ENCODE measurements at regions not wholly inside any gene's neighbourhood (a gene's known extent, or its start where the extent isn't known, plus 50 kb on each side); places are given as distances from the start of the nearest gene placed in this dataset.

- Histone ChIP-seq H3K27ac (ENCODE audit: low read depth in 1 of 2, low read length in 1 of 2) (peak overlapping the region; percentile 25 to 78), H3K36me3 (ENCODE audit: control insufficient read depth in 2 of 2, insufficient read depth in 2 of 2, low read length in 1 of 2) (peaks cover 0 to 11% of the 10 kb centered on the region in 2 donors), H3K4me1 (ENCODE audit: control insufficient read depth in 2 of 2, insufficient read depth in 2 of 2, low read length in 2 of 2) (peaks cover 12 to 77% of the 10 kb centered on the region in 2 donors), H3K4me3 (ENCODE audit: low read length in 2 of 2) (peak overlapping the region; percentile 31 to 42), H3K27me3 (ENCODE audit: control insufficient read depth in 2 of 2, insufficient read depth in 1 of 2, low read length in 1 of 2) (no peaks in the 10 kb centered on the region), H3K9me3 (ENCODE audit: control insufficient read depth in 2 of 2, insufficient read depth in 1 of 2, low read length in 1 of 2) (no peaks in the 10 kb centered on the region)
- DNase-seq (ENCODE audit: low read depth in 6 of 9, low spot score in 9 of 9), result no peak
- WGBS, result 75% methylated on average over 2 of the region's 2 CpGs
These were observed 112.1 kb downstream of the DAD1 start for GRCh38 chr14:22476887-22477286.

GRCh38 chr14:22476005-22476751 lies 112.8 kb downstream of the DAD1 start:
- peak overlapping the region; percentile 31 to 78 for H3K27ac ChIP-seq (ENCODE audit: low read depth in 1 of 2, low read length in 1 of 2)
- H3K9me3 ChIP-seq (ENCODE audit: control insufficient read depth in 2 of 2, insufficient read depth in 1 of 2, low read length in 1 of 2), result no peaks in the 10 kb centered on the region
- peaks cover 12 to 79% of the 10 kb centered on the region in 2 donors for H3K4me1 ChIP-seq (ENCODE audit: control insufficient read depth in 2 of 2, insufficient read depth in 2 of 2, low read length in 2 of 2)
- peak overlapping the region; percentile 33 to 42 for H3K4me3 ChIP-seq (ENCODE audit: low read length in 2 of 2)
- WGBS, result 74% methylated on average over 5 of the region's 5 CpGs
- no peak for DNase-seq (ENCODE audit: low read depth in 6 of 9, low spot score in 9 of 9)
- H3K36me3 ChIP-seq (ENCODE audit: control insufficient read depth in 2 of 2, insufficient read depth in 2 of 2, low read length in 1 of 2), result peaks cover 0 to 11% of the 10 kb centered on the region in 2 donors
- H3K27me3 ChIP-seq (ENCODE audit: control insufficient read depth in 2 of 2, insufficient read depth in 1 of 2, low read length in 1 of 2), result no peaks in the 10 kb centered on the region

- no peaks in the 10 kb centered on the region for H3K9me3 ChIP-seq (ENCODE audit: control insufficient read depth in 2 of 2, insufficient read depth in 1 of 2, low read length in 1 of 2)
- WGBS, result 20% methylated on average over 6 of the region's 6 CpGs
- peaks cover 10 to 83% of the 10 kb centered on the region in 2 donors for H3K4me1 ChIP-seq (ENCODE audit: control insufficient read depth in 2 of 2, insufficient read depth in 2 of 2, low read length in 2 of 2)
- H3K36me3 ChIP-seq (ENCODE audit: control insufficient read depth in 2 of 2, insufficient read depth in 2 of 2, low read length in 1 of 2), result peaks cover 0 to 11% of the 10 kb centered on the region in 2 donors
- H3K27ac ChIP-seq (ENCODE audit: low read depth in 1 of 2, low read length in 1 of 2), result peak overlapping the region in 1 of 2 donors; percentile 78
- no peak for DNase-seq (ENCODE audit: low read depth in 6 of 9, low spot score in 9 of 9)
- peak overlapping the region; percentile 33 to 42 for H3K4me3 ChIP-seq (ENCODE audit: low read length in 2 of 2)
- H3K27me3 ChIP-seq (ENCODE audit: control insufficient read depth in 2 of 2, insufficient read depth in 1 of 2, low read length in 1 of 2), result no peaks in the 10 kb centered on the region
These were observed 113.6 kb downstream of the DAD1 start for GRCh38 chr14:22475381-22475780.

- DNase-seq (ENCODE audit: low read depth in 6 of 9, low spot score in 9 of 9), result no peak
- H3K9me3 ChIP-seq (ENCODE audit: control insufficient read depth in 2 of 2, insufficient read depth in 1 of 2, low read length in 1 of 2), result no peaks in the 10 kb centered on the region
- 56% methylated on average over 4 of the region's 4 CpGs for WGBS
- H3K27ac ChIP-seq (ENCODE audit: low read depth in 1 of 2, low read length in 1 of 2), result peak overlapping the region; percentile 31 to 78
- peaks cover 9 to 83% of the 10 kb centered on the region in 2 donors for H3K4me1 ChIP-seq (ENCODE audit: control insufficient read depth in 2 of 2, insufficient read depth in 2 of 2, low read length in 2 of 2)
- no peaks in the 10 kb centered on the region for H3K27me3 ChIP-seq (ENCODE audit: control insufficient read depth in 2 of 2, insufficient read depth in 1 of 2, low read length in 1 of 2)
- peaks cover 0 to 11% of the 10 kb centered on the region in 2 donors for H3K36me3 ChIP-seq (ENCODE audit: control insufficient read depth in 2 of 2, insufficient read depth in 2 of 2, low read length in 1 of 2)
- peak overlapping the region; percentile 33 to 42 for H3K4me3 ChIP-seq (ENCODE audit: low read length in 2 of 2)
These were observed 114.2 kb downstream of the DAD1 start for GRCh38 chr14:22474730-22475351.

- DNase-seq (ENCODE audit: low read depth in 6 of 9, low spot score in 9 of 9), result peak in 2 of 9 donors; percentile 66 to 81
- Histone ChIP-seq H3K36me3 (ENCODE audit: control insufficient read depth in 2 of 2, insufficient read depth in 2 of 2, low read length in 1 of 2) (no peaks in the 10 kb centered on the region), H3K4me3 (ENCODE audit: low read length in 2 of 2) (peak overlapping the region; percentile 25 to 42), H3K27me3 (ENCODE audit: control insufficient read depth in 2 of 2, insufficient read depth in 1 of 2, low read length in 1 of 2) (no peaks in the 10 kb centered on the region), H3K9me3 (ENCODE audit: control insufficient read depth in 2 of 2, insufficient read depth in 1 of 2, low read length in 1 of 2) (no peaks in the 10 kb centered on the region), H3K27ac (ENCODE audit: low read depth in 1 of 2, low read length in 1 of 2) (peak overlapping the region; percentile 52 to 74), H3K4me1 (ENCODE audit: control insufficient read depth in 2 of 2, insufficient read depth in 2 of 2, low read length in 2 of 2) (peaks cover 6 to 84% of the 10 kb centered on the region in 2 donors)
- 51% methylated on average over 12 of the region's 12 CpGs for WGBS
These were observed 115.8 kb downstream of the DAD1 start for GRCh38 chr14:22472935-22473854.

GRCh38 chr14:22472466-22472865 lies 116.6 kb downstream of the DAD1 start:
- Histone ChIP-seq H3K36me3 (ENCODE audit: control insufficient read depth in 2 of 2, insufficient read depth in 2 of 2, low read length in 1 of 2) (peaks cover 0 to 2% of the 10 kb centered on the region in 2 donors), H3K4me1 (ENCODE audit: control insufficient read depth in 2 of 2, insufficient read depth in 2 of 2, low read length in 2 of 2) (peaks cover 6 to 85% of the 10 kb centered on the region in 2 donors), H3K27me3 (ENCODE audit: control insufficient read depth in 2 of 2, insufficient read depth in 1 of 2, low read length in 1 of 2) (no peaks in the 10 kb centered on the region), H3K9me3 (ENCODE audit: control insufficient read depth in 2 of 2, insufficient read depth in 1 of 2, low read length in 1 of 2) (no peaks in the 10 kb centered on the region), H3K27ac (ENCODE audit: low read depth in 1 of 2, low read length in 1 of 2) (peak overlapping the region; percentile 30 to 52), H3K4me3 (ENCODE audit: low read length in 2 of 2) (no peak overlapping the region)
- no peak for DNase-seq (ENCODE audit: low read depth in 6 of 9, low spot score in 9 of 9)
- 82% methylated on average over 2 of the region's 2 CpGs for WGBS

GRCh38 chr14:22471545-22472121 lies 117.4 kb downstream of the DAD1 start:
- Histone ChIP-seq H3K4me3 (ENCODE audit: low read length in 2 of 2) (no peak overlapping the region), H3K36me3 (ENCODE audit: control insufficient read depth in 2 of 2, insufficient read depth in 2 of 2, low read length in 1 of 2) (peaks cover 0 to 9% of the 10 kb centered on the region in 2 donors), H3K9me3 (ENCODE audit: control insufficient read depth in 2 of 2, insufficient read depth in 1 of 2, low read length in 1 of 2) (no peaks in the 10 kb centered on the region), H3K4me1 (ENCODE audit: control insufficient read depth in 2 of 2, insufficient read depth in 2 of 2, low read length in 2 of 2) (peaks cover 11 to 86% of the 10 kb centered on the region in 2 donors), H3K27ac (ENCODE audit: low read depth in 1 of 2, low read length in 1 of 2) (no peak overlapping the region), H3K27me3 (ENCODE audit: control insufficient read depth in 2 of 2, insufficient read depth in 1 of 2, low read length in 1 of 2) (no peaks in the 10 kb centered on the region)
- no peak for DNase-seq (ENCODE audit: low read depth in 6 of 9, low spot score in 9 of 9)
- 51% methylated on average over 7 of the region's 7 CpGs for WGBS

- H3K4me3 ChIP-seq (ENCODE audit: low read length in 2 of 2), result peak overlapping the region; percentile 36 to 37
These were observed 119.3 kb downstream of the DAD1 start for GRCh38 chr14:22469538-22470303.

More at GRCh38 chr14:22469538-22470303, 119.3 kb downstream of the DAD1 start:
- Histone ChIP-seq H3K36me3 (ENCODE audit: control insufficient read depth in 2 of 2, insufficient read depth in 2 of 2, low read length in 1 of 2) (peaks cover 0 to 20% of the 10 kb centered on the region in 2 donors), H3K27ac (ENCODE audit: low read depth in 1 of 2, low read length in 1 of 2) (peak overlapping the region in 1 of 2 donors; percentile 95), H3K27me3 (ENCODE audit: control insufficient read depth in 2 of 2, insufficient read depth in 1 of 2, low read length in 1 of 2) (no peaks in the 10 kb centered on the region), H3K4me1 (ENCODE audit: control insufficient read depth in 2 of 2, insufficient read depth in 2 of 2, low read length in 2 of 2) (peaks cover 15 to 94% of the 10 kb centered on the region in 2 donors), H3K9me3 (ENCODE audit: control insufficient read depth in 2 of 2, insufficient read depth in 1 of 2, low read length in 1 of 2) (no peaks in the 10 kb centered on the region)
- WGBS, result 27% methylated on average over 8 of the region's 8 CpGs
- DNase-seq (ENCODE audit: low read depth in 6 of 9, low spot score in 9 of 9), result peak in 1 of 9 donors; percentile 69

Data from thymus (tissue), 11 donors.